HG02610 (cell line): ENCODE measurements at regions not wholly inside any gene's neighbourhood (a gene's known extent, or its start where the extent isn't known, plus 50 kb on each side); places are given as distances from the start of the nearest gene placed in this dataset.
A peak's percentile ranks its signal among the peaks of the same experiment; 100 is the strongest.

Experiments
- ATAC-seq: cut with Tn5 transposase; IDR thresholded peaks from one replicate; pipeline ENCODE4 v1.9.1; 2021; ENCODE audit warnings: mild to moderate bottlenecking, moderate library complexity; ENCODE audit not compliant: unreplicated experiment

DNA sequence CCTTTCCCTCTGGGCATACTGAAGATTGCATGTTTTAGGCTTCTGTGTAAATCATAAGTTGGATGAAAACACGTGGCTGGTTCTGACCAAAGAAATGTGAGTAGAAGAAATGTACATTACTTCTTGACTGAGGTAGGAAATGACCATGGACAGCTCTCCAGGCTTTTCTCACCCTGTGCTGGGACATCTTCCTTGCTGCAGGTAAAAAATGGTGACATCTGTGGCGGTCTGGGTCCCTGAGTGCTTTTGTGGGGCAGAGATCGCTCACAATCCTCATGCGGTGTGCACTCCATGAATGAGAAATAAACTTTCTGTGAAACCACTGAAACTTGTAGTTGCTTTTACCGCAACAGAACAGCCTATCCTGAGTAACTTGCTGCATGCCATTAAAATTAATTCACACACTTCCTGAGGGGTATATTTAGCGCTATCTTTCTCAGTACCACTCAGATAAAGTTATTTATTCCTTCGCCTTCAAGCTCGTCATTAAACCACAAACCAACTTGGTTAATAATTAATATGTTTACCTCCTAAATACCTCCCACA lies 730.4 kb downstream of the EFNA5 start:
- no peak for ATAC-seq

DNA sequence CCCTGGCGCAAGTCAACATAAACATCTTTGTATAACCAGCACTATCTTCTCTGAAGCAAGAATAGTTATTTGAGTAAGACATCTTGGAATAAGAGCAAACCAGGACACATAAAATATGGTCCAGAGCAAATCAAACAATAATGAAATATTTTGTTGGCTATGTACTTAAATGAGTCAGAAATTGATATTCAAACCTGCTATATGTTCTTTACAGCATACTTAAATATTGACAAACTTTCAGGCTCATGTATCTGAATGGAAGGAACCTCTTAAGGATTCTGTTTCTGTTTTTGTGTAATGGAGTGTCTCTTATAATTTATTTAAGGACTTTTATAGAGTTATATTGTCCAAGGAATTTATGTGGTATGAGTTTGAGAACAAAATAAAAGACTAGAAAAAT lies 747.3 kb downstream of the EFNA5 start:
- ATAC-seq: no peak

DNA sequence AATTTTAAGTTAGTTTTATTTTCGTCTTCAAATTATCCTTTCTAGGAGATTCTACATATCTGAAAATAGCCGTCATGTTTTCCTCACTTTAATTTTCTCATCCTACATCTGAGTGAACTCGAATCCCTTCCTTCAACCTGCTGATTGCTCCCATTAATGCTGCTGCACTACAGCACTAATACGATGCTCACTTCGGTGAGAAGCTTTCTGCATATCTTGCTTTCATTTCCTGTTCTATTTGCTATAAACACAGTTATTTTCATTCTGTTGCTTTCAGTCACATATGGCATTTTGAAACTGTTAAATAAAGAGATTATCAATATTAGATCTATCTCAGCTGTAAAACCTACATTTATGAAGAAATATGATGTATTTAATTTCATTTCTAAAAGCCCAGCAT lies 749.2 kb downstream of the EFNA5 start:
- no peak for ATAC-seq

DNA sequence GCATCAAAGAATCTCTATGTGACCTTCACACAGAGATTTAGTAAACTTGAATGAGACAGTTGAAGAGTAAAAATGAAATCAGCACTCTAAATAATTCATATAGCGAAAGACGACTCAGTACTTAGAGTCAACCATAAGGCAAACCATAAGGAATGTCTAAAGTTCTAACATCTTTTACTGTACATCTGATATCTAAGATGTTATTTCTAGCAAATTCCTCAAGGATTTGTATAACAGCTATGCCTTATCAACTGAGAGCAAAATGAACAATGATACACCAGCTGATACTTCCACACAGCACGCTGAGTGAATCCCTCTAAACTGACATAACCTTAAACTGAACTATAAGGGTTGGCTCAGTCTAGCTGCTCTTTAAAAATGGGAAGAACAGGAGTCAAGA lies 760.3 kb downstream of the EFNA5 start:
- no peak for ATAC-seq

DNA sequence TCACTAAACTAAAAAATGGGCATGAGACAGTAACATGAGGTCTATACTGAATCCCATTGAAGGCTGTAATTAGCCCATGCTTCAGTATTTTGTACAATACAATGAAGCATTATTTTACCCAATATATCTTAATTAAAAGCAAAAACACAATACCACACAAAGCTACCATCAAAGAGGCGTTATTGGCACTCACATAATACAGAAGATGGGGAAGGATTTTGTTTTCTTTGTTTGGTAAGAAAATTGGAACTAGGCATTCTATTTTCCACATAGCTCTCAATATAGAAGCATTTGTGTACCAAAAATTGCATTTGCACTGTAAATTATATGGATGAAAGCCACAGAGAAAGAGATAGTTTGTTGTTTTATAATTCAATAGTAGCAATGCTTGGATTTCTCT lies 761.0 kb downstream of the EFNA5 start:
- ATAC-seq: no peak

DNA sequence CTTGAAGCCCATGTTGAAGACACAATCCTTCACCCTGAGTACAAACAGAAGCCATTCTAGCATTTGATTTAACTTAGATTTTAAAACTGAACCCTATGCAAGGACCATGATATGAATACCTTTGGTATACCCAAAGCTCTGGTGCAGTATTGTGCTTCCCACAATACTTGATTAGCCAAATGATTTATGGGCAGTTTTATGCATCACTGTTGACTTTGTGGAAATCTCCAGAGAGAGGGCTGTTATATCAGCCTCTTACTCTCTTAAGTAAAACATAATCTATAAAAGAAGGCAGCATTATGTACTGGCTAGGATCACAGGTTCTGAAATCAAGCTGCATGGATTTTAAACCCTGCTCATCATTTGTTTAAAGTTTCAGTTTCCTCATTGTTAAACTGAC lies 762.8 kb downstream of the EFNA5 start:
- ATAC-seq: no peak

DNA sequence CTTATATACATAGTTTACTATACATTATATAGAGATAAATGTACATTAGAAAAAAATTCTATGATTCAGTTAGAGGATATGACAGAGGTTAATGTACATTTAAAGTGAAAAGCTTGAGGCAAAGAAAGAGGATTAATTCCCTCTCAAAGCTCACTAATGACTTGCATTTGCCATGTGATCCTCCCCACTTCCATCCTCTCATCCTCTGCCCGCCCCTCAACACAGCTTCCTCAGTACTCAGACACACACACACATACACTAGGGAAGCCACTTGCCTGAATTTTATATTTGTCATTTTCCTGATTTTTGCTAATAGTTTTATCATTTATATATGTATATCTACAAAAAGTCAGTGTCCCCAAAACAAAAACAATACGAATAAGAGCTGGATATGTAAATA lies 764.5 kb downstream of the EFNA5 start:
- no peak for ATAC-seq

DNA sequence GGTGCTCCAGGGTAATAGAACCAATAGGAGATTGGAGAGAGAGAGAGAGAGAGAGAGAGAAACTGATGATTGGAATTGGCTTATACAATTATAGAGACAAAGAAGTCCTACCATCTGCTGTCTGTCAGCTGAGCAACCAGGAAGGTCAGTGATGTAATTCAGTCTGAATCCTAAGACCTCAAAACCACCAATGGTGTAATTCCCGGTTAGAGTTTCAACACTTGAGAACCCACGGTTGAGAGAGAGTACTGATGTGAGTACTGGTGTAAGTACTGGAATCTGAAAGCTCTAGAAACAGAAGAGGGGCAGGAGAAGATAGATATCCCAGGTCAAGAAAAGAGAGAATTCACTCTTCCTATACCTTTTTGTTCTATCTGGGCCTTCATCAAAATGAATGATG lies 775.8 kb downstream of the EFNA5 start:
- no peak for ATAC-seq

DNA sequence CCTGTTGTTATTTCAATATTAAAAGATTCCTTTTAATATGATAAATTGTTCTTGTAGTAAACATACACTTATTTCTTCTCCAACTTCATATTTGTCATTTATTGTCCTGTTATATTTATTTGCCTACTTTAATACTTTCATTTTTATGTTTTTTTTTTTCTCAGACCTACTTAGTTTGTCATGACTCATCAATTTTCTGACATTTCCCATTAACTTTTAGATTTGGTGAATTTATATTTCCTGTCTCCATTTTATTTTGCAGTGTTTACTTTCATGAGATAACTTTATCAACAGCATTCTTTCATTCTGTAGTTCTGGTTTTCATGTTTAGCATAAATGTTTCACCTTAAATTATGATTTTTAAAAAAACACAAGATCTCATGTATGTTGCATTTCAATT lies 788.7 kb downstream of the EFNA5 start:
- ATAC-seq: no peak

DNA sequence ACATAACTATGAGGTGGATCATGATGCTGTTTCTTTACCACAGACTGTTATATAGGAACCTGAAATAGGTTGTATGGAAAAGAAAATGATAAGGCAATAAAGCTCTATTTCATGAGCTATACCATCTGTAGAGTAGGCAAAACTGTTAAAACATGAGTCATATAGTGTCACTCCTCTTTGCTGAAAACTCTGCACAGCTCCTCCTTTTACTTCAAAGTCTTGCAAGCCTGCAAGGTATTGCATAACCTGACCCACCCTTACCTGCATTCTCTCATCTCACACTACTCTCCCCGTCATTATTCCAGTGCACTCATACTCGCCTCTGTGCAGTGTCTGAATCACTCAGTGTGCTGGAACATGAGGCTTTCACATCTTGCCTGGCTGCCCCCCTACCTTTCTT lies 790.1 kb downstream of the EFNA5 start:
- no peak for ATAC-seq

DNA sequence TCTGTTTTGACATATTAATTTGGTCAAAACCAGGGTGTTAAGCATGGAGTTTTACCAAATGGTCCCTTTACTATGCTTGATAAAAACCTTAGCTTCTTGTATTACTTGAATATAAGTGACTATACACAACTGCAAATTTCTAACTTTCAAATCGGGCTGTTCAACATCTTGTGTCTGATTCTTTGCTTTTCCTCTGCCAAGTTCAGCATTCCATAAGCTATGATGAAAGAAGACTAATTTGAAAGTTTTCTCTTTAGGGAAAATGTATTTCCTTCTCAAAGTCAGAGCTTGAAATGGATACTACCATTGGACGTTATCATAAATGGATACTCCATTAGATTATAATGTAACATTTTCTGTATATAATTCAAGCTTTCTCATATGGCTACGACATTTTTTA lies 792.9 kb downstream of the EFNA5 start:
- no peak for ATAC-seq

DNA sequence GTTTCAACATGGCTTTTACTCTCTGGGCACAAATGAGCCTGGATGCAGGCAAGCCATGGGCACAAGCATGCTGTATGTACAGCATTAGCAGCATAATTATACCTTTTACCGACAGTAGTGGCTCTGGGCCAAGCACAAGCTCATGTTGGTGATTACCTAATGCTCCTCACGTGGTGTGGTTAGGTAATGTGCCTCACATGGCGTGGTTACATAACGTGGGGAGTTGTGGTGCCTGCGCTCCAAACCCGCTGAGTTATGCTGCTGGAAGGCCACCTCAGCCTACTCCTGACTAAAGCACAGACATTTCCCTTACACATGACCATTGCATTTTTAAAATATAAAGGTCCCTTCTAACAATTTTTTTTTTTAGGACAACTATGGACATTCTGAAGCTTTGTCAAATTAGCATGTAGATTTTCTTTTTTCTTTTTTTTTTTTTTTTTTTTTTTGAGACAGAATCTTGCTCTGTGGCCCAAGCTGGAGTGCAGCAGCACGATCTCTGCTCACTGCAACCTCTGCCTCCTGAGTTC lies 794.0 kb downstream of the EFNA5 start:
- no peak for ATAC-seq

DNA sequence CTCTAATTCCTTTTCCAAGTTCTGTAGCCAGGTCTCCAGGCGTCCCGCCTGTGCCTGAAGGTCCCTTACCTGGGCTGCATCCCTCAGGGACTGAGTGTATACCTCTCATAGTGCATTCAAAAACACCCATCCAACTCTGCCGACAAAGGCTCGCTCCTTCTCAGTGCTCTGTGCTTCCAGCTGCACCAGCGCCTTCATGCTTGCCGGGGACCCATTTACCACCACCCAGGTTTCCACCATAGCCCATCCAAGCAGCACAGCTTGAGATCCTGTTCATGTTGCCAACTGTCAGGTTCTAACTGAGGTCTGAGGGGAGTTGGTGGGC lies 794.5 kb downstream of the EFNA5 start:
- no peak for ATAC-seq

DNA sequence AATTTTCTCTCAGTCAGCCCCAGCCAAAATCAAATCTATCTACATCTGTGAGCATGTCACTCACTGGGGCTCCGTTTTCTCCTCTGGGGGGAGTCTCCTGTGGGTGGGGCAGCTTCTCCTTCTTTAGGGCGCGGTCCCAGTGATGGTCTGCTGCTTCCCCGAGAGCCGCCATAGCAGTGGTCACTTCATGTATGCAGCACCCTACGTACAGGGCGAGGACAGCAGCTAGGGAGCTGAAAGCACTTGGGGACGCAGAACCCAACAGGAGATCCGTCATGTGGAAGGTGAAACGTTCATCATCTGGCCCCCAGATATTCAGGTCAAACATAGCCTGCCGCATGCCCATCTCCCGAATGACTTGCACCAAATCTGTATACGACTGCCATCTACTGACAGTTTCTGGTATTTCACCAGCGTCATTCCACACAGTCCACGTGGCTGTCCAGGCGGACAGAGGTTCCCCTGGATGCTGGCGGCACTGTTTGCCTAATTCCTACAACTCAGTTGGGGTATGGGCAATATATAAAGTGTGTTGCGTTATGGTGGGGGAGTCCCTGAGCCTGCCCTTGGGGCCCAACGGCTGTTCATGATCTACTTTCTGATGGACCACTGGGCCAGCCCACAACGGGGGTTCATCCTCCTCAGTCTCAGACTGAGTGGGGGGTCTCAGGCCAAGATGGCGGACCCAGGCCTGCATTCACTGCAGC lies 795.0 kb downstream of the EFNA5 start:
- no peak for ATAC-seq

DNA sequence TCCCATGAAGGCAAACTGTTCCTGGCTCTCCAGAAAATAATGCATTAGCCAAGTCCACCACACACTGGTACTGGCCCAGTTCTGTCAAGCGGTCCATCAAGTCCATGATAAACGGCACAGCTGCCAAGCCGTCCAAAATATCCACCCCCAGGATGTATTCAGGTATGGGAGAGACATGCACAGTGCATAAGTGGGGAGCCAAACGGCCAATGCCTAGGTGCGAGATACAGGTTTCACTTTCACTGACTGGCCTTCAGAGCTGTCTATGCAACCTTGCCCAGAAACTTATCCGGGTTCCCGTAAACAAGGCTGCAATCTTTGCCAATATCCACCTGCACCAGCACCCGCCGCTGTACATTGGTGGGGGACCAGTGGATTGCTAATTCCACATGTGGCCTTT lies 795.8 kb downstream of the EFNA5 start:
- no peak for ATAC-seq

DNA sequence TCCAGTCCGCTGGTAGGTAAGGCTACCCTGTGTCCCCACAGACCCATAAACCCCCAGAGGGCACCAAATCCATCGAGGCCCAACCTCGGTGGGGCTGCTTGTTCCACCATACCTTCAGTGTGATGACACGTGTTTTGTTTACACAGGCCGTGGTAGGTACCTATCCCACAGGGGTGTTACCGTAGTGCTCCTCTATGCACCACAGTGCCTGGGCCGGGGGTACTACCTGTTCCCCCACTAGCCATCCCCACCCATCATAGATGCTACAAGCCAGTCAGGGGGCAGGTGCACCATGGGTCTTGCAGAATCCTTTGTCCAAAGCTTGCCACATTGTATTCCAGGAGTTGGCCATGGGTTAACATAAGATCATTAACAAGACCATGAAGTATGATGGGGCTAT lies 796.2 kb downstream of the EFNA5 start:
- ATAC-seq: no peak

DNA sequence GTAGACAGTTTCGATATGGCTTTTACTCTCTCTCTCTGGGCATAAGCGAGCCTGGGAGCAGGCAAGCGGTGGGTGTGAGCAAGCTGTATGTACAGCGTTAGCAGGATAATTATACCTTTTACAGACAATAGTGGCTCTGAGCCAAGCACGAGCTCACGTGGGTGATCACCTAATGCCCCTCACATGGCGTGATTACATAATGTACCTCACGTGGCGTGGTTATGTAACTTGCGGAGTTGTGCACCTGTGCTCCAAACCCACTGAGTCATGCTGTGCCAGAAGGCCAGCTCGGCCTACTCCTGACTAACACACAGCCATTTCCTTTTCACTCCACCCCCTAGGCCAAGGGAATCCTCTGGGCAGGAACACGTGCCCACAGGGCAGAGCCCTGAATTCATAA lies 797.2 kb downstream of the EFNA5 start:
- ATAC-seq: no peak

DNA sequence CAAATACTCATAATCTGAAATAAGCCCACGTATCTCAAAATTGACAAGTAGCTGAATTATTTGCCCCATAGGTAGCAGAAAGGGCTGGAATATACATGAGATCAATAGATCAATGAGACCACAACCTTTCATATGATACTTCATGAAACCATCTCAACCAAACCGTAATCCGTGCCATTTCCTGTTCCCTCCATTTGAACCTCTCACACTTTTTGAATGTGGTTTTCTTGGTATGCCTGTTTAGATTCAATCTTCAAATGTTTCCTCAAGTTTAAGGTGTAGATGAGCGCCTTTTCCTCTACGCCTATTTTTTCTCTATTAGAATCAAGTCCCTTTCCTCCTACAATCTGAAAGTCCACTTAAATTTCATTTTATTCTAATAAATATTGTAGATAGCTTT lies 805.5 kb downstream of the EFNA5 start:
- ATAC-seq: no peak

DNA sequence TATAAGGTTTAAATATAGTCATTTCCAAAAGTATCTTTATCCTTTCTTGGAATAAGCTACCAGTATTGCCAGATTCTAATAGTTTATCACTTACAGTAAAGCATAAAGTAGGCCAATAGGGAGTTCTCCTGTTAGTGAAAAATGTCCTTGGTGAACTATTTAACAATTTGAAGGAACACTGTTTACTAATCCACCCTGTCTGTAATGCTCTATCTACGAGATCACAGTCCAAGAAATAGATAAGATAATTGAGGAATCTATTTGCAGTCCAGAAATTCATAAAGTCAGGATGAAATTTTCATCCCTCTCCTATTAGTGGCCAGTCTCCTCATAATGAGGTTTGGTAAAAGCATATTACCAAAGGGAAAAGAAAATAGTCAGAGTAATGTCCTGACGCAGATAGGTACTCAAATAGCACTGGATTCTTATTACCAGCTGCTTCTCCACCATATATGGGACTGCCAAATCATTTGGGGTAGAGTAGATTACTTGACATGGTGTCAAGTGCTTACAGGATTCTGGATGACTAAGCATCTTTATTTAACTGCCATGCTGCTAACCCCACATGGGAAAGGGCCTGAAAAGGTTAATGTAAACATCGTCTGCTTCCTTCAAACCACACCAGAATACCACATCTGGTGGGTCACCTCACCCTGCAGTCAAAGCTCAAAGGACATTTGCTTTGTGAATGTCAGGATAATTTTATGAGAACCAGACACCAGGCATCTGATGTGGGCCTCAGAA lies 808.1 kb downstream of the EFNA5 start:
- peak; percentile 59 for ATAC-seq

DNA sequence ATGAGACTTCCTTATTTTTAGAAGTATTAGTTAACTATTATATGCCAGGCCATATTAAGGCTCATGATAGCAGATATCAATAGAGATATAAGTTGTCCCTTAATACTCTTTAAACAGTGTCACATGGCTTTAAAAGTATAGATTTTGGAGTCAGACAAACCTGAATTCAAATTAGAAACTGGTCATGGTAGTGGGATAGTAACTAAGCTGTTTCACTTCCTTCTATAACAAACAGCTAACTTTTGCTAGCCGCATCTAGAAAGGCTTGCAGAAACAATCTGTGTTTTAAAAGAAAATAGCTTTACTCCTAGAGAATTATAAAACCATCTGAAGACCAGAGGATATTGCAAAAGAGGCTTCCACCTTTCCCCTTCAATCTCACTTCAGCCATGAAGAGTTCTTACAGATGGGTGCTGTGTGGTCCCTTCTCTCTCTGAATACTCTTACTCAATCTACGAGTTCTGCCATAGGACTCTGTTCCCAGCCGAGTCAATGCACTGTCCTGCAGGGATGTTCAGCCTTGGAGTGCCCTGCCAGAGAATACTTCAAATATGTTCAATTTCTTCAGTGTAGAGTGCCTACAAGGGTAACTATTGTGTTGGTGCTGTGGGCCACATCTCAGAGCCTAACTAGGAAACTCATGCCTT lies 810.2 kb downstream of the EFNA5 start:
- peak; percentile 47 for ATAC-seq

DNA sequence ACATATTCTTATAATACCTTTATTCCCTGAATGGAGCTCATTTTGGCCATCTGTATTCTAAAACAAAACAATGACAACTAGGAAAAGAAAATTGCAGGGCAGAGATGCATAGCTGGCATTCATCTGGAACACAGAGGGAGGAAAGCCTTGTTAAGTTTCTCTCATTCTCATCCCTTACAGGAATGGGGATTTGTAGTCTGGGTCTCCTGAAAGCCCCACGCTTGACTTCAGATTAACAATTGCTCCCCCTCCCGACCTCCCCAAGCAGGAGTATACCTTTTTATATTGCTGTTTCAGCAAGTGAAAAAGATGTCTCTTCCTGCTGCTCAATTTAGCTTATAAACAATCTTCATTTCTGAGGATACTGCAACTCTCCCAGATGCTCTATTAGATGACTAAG lies 812.1 kb downstream of the EFNA5 start:
- no peak for ATAC-seq

DNA sequence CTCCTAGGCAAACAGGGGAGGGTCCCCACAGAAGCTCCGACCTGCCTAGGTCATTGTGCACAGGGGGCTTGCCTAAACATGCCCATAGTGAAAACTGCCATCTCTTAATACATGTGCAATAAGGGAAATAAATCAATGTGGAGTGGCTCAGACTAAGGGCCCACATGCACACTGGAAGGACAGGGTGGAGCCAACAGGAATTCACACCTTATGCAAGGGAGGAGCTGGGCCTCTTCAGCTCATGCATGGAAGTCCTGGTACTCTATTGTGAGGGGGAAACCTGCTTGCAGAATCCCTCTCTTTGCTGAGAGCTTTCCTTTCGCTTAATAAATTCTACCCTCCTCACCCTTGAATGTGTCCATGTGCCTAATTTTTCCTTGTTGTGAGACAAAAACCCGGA lies 815.8 kb downstream of the EFNA5 start:
- ATAC-seq: no peak
